Panc1 (cell line): ENCODE measurements at regions not wholly inside any gene's neighbourhood (a gene's known extent, or its start where the extent isn't known, plus 50 kb on each side); places are given as distances from the start of the nearest gene placed in this dataset.

Experiments used
- POLR2AphosphoS5 ChIP-seq: IDR thresholded peaks from 2 replicates; pipeline ENCODE4 v1.6.1; 2012; ENCODE audit warnings: mild to moderate bottlenecking, low read depth, low read length, moderate library complexity
- SIN3A ChIP-seq: IDR thresholded peaks from 2 replicates; pipeline ENCODE4 v1.6.1; 2012; ENCODE audit warnings: low read depth, mild to moderate bottlenecking, low read length, moderate library complexity, borderline replicate concordance; ENCODE audit not compliant: insufficient read depth
- TCF7L2 ChIP-seq: IDR thresholded peaks from 2 replicates; pipeline ENCODE4 v1.6.1; 2011; ENCODE audit warnings: mild to moderate bottlenecking, low read depth, low read length, inconsistent platforms
- TF ChIP-seq, protein P1 (sequence below): fragments of 450-650 bp; IDR thresholded peaks from 2 replicates; pipeline ENCODE4 v1.5.1; 2017; ENCODE audit warnings: mild to moderate bottlenecking
- TF ChIP-seq, protein P2 (sequence below), 2 experiments: IDR thresholded peaks; 2 replicates each; pipeline ENCODE4 v1.6.1; 2011 to 2012; ENCODE audit warnings: low read depth in 2 of 2, control low read depth in 1 of 2, low read length in 1 of 2, mild to moderate bottlenecking in 1 of 2, moderate library complexity in 1 of 2; ENCODE audit not compliant: insufficient read depth in 1 of 2

DNA sequence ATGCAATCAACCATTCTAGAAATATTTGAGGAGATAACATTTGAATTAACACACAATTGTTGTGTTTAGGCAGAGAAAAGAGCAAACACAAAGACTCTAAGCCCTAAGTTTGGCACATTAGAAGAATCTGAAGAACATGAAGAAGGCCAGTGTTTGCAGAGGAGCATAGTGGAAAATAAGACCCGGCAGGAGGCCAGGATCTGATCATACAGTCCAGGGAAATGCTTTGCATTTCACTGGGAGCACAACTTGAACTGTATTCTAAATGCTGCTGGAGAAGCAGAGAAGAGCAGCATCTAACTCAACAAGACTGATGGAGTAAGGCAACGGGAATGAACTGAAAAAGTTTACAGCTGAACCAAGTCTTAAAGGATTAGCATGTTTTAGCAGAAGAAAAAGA is 463.4 kb downstream of the ZNF608 start:
- TF ChIP-seq, protein P1, sequence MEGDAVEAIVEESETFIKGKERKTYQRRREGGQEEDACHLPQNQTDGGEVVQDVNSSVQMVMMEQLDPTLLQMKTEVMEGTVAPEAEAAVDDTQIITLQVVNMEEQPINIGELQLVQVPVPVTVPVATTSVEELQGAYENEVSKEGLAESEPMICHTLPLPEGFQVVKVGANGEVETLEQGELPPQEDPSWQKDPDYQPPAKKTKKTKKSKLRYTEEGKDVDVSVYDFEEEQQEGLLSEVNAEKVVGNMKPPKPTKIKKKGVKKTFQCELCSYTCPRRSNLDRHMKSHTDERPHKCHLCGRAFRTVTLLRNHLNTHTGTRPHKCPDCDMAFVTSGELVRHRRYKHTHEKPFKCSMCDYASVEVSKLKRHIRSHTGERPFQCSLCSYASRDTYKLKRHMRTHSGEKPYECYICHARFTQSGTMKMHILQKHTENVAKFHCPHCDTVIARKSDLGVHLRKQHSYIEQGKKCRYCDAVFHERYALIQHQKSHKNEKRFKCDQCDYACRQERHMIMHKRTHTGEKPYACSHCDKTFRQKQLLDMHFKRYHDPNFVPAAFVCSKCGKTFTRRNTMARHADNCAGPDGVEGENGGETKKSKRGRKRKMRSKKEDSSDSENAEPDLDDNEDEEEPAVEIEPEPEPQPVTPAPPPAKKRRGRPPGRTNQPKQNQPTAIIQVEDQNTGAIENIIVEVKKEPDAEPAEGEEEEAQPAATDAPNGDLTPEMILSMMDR = no peak
- TF ChIP-seq POLR2AphosphoS5 (no peak), TCF7L2 (no peak), SIN3A (no peak)
- TF ChIP-seq, protein P2, sequence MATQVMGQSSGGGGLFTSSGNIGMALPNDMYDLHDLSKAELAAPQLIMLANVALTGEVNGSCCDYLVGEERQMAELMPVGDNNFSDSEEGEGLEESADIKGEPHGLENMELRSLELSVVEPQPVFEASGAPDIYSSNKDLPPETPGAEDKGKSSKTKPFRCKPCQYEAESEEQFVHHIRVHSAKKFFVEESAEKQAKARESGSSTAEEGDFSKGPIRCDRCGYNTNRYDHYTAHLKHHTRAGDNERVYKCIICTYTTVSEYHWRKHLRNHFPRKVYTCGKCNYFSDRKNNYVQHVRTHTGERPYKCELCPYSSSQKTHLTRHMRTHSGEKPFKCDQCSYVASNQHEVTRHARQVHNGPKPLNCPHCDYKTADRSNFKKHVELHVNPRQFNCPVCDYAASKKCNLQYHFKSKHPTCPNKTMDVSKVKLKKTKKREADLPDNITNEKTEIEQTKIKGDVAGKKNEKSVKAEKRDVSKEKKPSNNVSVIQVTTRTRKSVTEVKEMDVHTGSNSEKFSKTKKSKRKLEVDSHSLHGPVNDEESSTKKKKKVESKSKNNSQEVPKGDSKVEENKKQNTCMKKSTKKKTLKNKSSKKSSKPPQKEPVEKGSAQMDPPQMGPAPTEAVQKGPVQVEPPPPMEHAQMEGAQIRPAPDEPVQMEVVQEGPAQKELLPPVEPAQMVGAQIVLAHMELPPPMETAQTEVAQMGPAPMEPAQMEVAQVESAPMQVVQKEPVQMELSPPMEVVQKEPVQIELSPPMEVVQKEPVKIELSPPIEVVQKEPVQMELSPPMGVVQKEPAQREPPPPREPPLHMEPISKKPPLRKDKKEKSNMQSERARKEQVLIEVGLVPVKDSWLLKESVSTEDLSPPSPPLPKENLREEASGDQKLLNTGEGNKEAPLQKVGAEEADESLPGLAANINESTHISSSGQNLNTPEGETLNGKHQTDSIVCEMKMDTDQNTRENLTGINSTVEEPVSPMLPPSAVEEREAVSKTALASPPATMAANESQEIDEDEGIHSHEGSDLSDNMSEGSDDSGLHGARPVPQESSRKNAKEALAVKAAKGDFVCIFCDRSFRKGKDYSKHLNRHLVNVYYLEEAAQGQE (IDR thresholded peaks at IDR 0.05; ENCODE audit: insufficient read depth in 1 of 2, low read depth in 2 of 2, low read length in 1 of 2) = no peak
